Activated CD4-positive, alpha-beta T cell treated with anti-CD3 and anti-CD28 coated beads for 36 hours (primary cell): ENCODE measurements at regions not wholly inside any gene's neighbourhood (a gene's known extent, or its start where the extent isn't known, plus 50 kb on each side); places are given as distances from the start of the nearest gene placed in this dataset.

Experiments used
- ATAC-seq: fragments of 200-7000 bp; cut with Tn5 transposase; one replicate; pipeline ENCODE4 v1.10.0; 2021; ENCODE audit warnings: mild to moderate bottlenecking, moderate library complexity
- CTCF ChIA-PET: fragments of 350-600 bp; sonication (Branson Sonifier 250); formaldehyde crosslinking; loops from one replicate; lab custom pipeline; 2021; ENCODE audit warnings: antibody characterized with exemption; lab: Charles Lee
- POLR2A ChIA-PET: fragments of 350-600 bp; sonication (Branson Sonifier 250); formaldehyde crosslinking; loops from one replicate; lab custom pipeline; 2021; ENCODE audit warnings: antibody characterized with exemption, inconsistent platforms; lab: Charles Lee
- DNase-seq: peaks from one replicate; pipeline ENCODE4 v3.0.0-alpha.2; 2020
- H3K27ac Mint-ChIP-seq: one replicate; pipeline ENCODE4 v1.8.0; 2021; ENCODE audit warnings: mixed read lengths
- H3K27me3 Mint-ChIP-seq: one replicate; pipeline ENCODE4 v1.8.0; 2021; ENCODE audit warnings: mixed read lengths
- H3K36me3 Mint-ChIP-seq: one replicate; pipeline ENCODE4 v1.8.0; 2021; ENCODE audit warnings: low read depth, mixed read lengths
- H3K4me1 Mint-ChIP-seq: one replicate; pipeline ENCODE4 v1.8.0; 2021; ENCODE audit warnings: mixed read lengths
- H3K4me3 Mint-ChIP-seq: one replicate; pipeline ENCODE4 v1.8.0; 2021; ENCODE audit warnings: mild to moderate bottlenecking, moderate library complexity, mixed read lengths
- H3K9me3 Mint-ChIP-seq: one replicate; pipeline ENCODE4 v1.8.0; 2021; ENCODE audit warnings: low read depth, mixed read lengths
- intact Hi-C, 2 experiments: fragments of 100-400 bp; cut with DNase I in 1 of 2; cut with micrococcal nuclease in 1 of 2; formaldehyde crosslinking; loops; one replicate each; pipeline versions ENCODE4 v1.14.2 to v1.15.1; 2022 to 2024; cut with DNase I, micrococcal nuclease

- POLR2A ChIA-PET: no interaction called here
These were observed 334.9 kb upstream of the TBC1D5 start for GRCh38 chr3:18077128-18077840.

DNA sequence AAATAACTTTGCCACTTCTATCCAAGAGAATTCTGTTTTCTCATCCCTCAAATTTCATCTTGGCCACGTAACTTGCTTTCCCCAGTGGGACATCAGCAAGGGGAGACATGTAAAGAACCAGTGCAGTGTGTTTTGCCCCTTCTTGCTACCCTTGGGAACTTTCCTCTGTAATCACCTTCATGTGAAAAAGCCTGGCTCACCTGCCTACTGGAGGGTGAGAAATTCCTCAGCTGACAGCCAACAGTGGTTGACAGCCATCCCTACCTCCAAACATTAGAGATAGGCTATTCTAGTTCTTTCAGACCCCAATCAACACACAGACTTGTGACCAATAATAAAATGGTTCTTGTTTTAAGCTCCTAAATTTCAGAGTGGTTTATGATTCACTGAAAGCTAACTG, 333.9 kb upstream of the TBC1D5 start:
- no peak overlapping the region for H3K4me3 Mint-ChIP-seq

More at GRCh38 chr3:18077128-18077840, 334.9 kb upstream of the TBC1D5 start:
- DNase-seq: no peak
- no peaks in the 10 kb centered on the region for H3K36me3 Mint-ChIP-seq
- H3K4me1 Mint-ChIP-seq: peaks cover 5% of the 10 kb centered on the region
- no peak overlapping the region for H3K4me3 Mint-ChIP-seq
- CTCF ChIA-PET: no interaction called here
- H3K9me3 Mint-ChIP-seq: no peaks in the 10 kb centered on the region
- H3K27me3 Mint-ChIP-seq: peaks cover 13% of the 10 kb centered on the region
- intact Hi-C loops: no loop called here
- ATAC-seq: no peak
- H3K27ac Mint-ChIP-seq: no peak overlapping the region

DNA sequence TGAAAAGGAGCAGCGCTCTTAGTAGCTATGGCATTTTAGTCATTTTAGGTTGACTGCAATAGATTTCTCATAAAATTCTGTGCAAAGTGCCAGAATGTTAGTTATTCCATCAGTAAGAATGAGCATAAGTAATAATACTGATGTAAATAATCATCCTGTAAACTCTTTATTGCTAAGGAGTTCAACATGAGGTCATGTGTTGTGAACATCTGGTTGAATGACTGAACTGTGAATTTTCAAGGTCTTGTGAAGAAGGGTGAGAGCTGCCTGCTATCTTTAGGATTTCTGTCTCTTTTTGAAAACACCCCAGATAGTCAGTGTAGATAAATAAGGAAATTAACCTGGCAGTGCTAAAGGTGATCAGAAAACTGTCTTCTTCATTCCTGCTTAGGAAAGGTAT, 333.4 kb upstream of the TBC1D5 start:
- Mint-ChIP-seq H3K4me3 (no peak overlapping the region), H3K27me3 (peaks cover 12% of the 10 kb centered on the region), H3K4me1 (peaks cover 5% of the 10 kb centered on the region), H3K9me3 (no peaks in the 10 kb centered on the region), H3K27ac (no peak overlapping the region), H3K36me3 (no peaks in the 10 kb centered on the region)
- intact Hi-C loops: no loop called here
- CTCF ChIA-PET: no interaction called here
- POLR2A ChIA-PET: no interaction called here
- no peak for DNase-seq
- no peak for ATAC-seq

More for the DNA sequence above, 333.9 kb upstream of the TBC1D5 start:
- Mint-ChIP-seq H3K4me1 (peaks cover 5% of the 10 kb centered on the region), H3K9me3 (no peaks in the 10 kb centered on the region), H3K36me3 (no peaks in the 10 kb centered on the region), H3K27me3 (peaks cover 13% of the 10 kb centered on the region), H3K27ac (no peak overlapping the region)
- CTCF ChIA-PET: no interaction called here
- POLR2A ChIA-PET: interaction anchor here (0.6 to 0.7 kb wide), 2 partner anchors 23 to 509 kb away, joined by 3 read pairs; no protein-coding TSS in a partner anchor
- ATAC-seq: no peak
- intact Hi-C loops: no loop called here
- DNase-seq: no peak

- H3K27ac Mint-ChIP-seq: no peak overlapping the region
- no peaks in the 10 kb centered on the region for H3K4me1 Mint-ChIP-seq
- CTCF ChIA-PET: no interaction called here
- H3K4me3 Mint-ChIP-seq: no peak overlapping the region
- intact Hi-C loops: no loop called here
- POLR2A ChIA-PET: no interaction called here
- no peak for ATAC-seq
- H3K9me3 Mint-ChIP-seq: no peaks in the 10 kb centered on the region
- no peak for DNase-seq
- peaks cover 2% of the 10 kb centered on the region for H3K27me3 Mint-ChIP-seq
- no peaks in the 10 kb centered on the region for H3K36me3 Mint-ChIP-seq
These were observed 329.4 kb upstream of the TBC1D5 start for GRCh38 chr3:18071833-18072232.

DNA sequence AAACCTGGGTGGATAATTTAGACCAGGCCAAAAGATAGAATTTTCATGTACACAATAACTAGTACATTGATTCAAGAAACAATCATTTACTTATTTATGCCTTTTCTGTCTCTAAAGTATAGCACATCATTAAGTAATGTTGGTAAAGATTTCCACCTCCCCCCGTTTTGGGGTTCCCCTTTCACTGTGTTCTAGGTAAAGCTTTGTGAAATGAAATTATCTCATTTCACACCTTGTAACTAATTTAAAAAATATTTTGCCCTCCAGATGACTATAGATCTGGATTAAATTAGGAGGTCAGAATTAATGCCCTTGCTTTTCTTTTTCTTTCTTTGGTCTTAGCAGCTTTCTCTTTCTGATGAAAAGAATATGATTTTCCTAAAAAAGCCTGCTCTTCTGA, 328.5 kb upstream of the TBC1D5 start:
- Mint-ChIP-seq H3K27me3 (peaks cover 2% of the 10 kb centered on the region), H3K27ac (no peak overlapping the region), H3K4me3 (no peak overlapping the region), H3K9me3 (no peaks in the 10 kb centered on the region), H3K36me3 (no peaks in the 10 kb centered on the region), H3K4me1 (no peaks in the 10 kb centered on the region)
- ATAC-seq (no peak), DNase-seq (no peak)
- intact Hi-C loops: no loop called here
- POLR2A ChIA-PET: no interaction called here
- CTCF ChIA-PET: no interaction called here

GRCh38 chr3:18070231-18070630, 327.8 kb upstream of the TBC1D5 start:
- Mint-ChIP-seq H3K27ac (no peak overlapping the region), H3K4me3 (no peak overlapping the region), H3K4me1 (no peaks in the 10 kb centered on the region), H3K27me3 (no peaks in the 10 kb centered on the region), H3K36me3 (no peaks in the 10 kb centered on the region), H3K9me3 (no peaks in the 10 kb centered on the region)
- no peak for ATAC-seq
- CTCF ChIA-PET: no interaction called here
- intact Hi-C loops: no loop called here
- POLR2A ChIA-PET: no interaction called here
- DNase-seq: no peak

GRCh38 chr3:18069568-18069967, 327.1 kb upstream of the TBC1D5 start:
- intact Hi-C loops: no loop called here
- H3K9me3 Mint-ChIP-seq: no peaks in the 10 kb centered on the region
- no peak overlapping the region for H3K27ac Mint-ChIP-seq
- CTCF ChIA-PET: interaction anchor here (1.7 kb wide), 1 partner anchor 19 kb away, joined by 6 read pairs; no protein-coding TSS in a partner anchor
- no peaks in the 10 kb centered on the region for H3K36me3 Mint-ChIP-seq
- H3K4me3 Mint-ChIP-seq: no peak overlapping the region
- no peaks in the 10 kb centered on the region for H3K27me3 Mint-ChIP-seq
- POLR2A ChIA-PET: no interaction called here
- ATAC-seq (no peak), DNase-seq (no peak)
- no peaks in the 10 kb centered on the region for H3K4me1 Mint-ChIP-seq

GRCh38 chr3:18066899-18067582, 324.6 kb upstream of the TBC1D5 start:
- ChIA-PET POLR2A (no interaction called here), CTCF (interaction anchor here (1.5 kb wide), 1 partner anchor 24 kb away, joined by 3 read pairs; no protein-coding TSS in a partner anchor)
- Mint-ChIP-seq H3K27ac (no peak overlapping the region), H3K4me1 (no peaks in the 10 kb centered on the region), H3K9me3 (no peaks in the 10 kb centered on the region), H3K27me3 (no peaks in the 10 kb centered on the region), H3K36me3 (no peaks in the 10 kb centered on the region), H3K4me3 (no peak overlapping the region)
- intact Hi-C loops: no loop called here
- DNase-seq (no peak), ATAC-seq (no peak)

DNA sequence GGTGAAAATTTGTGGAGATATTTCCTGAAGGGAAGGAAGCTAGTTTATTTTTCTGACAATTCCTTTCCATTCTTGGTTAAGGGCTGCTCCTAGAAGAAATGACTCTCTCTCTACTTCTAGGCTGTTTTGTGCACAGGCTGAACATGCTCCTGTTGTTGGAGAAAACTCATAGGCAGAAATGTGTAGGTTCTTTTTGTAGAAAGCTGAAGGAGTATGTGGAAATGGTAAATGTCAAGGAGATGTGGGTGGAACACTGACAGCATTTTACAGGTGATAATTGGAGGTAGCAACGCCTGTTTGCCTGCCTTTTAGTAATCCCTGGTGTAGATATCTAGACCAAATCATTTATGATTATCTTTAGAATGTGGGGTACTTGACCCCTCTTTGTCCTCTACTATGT, 322.2 kb upstream of the TBC1D5 start:
- ChIA-PET POLR2A (no interaction called here), CTCF (interaction anchor here (0.6 kb wide), 1 partner anchor 1682 kb away, joined by 3 read pairs; no protein-coding TSS in a partner anchor)
- Mint-ChIP-seq H3K36me3 (no peaks in the 10 kb centered on the region), H3K4me3 (no peak overlapping the region), H3K9me3 (no peaks in the 10 kb centered on the region), H3K4me1 (no peaks in the 10 kb centered on the region), H3K27ac (no peak overlapping the region), H3K27me3 (no peaks in the 10 kb centered on the region)
- ATAC-seq: no peak
- DNase-seq: no peak
- intact Hi-C loops: no loop called here

GRCh38 chr3:18062657-18063025, 320.2 kb upstream of the TBC1D5 start:
- ChIA-PET POLR2A (no interaction called here), CTCF (interaction anchor here (0.7 kb wide), 1 partner anchor 115 kb away, joined by 3 read pairs; no protein-coding TSS in a partner anchor)
- DNase-seq (no peak), ATAC-seq (no peak)
- no peaks in the 10 kb centered on the region for H3K4me1 Mint-ChIP-seq
- no peak overlapping the region for H3K4me3 Mint-ChIP-seq
- no peaks in the 10 kb centered on the region for H3K9me3 Mint-ChIP-seq
- H3K27me3 Mint-ChIP-seq: no peaks in the 10 kb centered on the region
- H3K36me3 Mint-ChIP-seq: no peaks in the 10 kb centered on the region
- intact Hi-C loops: no loop called here
- no peak overlapping the region for H3K27ac Mint-ChIP-seq

GRCh38 chr3:18061737-18062656, 319.6 kb upstream of the TBC1D5 start:
- ChIA-PET POLR2A (no interaction called here), CTCF (no interaction called here)
- no peaks in the 10 kb centered on the region for H3K4me1 Mint-ChIP-seq

More at GRCh38 chr3:18061737-18062656, 319.6 kb upstream of the TBC1D5 start:
- Mint-ChIP-seq H3K4me3 (no peak overlapping the region), H3K9me3 (no peaks in the 10 kb centered on the region), H3K27ac (no peak overlapping the region), H3K27me3 (no peaks in the 10 kb centered on the region), H3K36me3 (no peaks in the 10 kb centered on the region)
- no peak for ATAC-seq
- intact Hi-C loops: no loop called here
- DNase-seq: peak; percentile 7
